GM18526 (cell line): ENCODE measurements at regions not wholly inside any gene's neighbourhood (a gene's known extent, or its start where the extent isn't known, plus 50 kb on each side); places are given as distances from the start of the nearest gene placed in this dataset.

Experiments
- POLR2A ChIP-seq: IDR thresholded peaks from 3 replicates; pipeline ENCODE4 v1.6.1; 2011; ENCODE audit not compliant: insufficient read length; ENCODE audit errors: extremely low read depth

DNA sequence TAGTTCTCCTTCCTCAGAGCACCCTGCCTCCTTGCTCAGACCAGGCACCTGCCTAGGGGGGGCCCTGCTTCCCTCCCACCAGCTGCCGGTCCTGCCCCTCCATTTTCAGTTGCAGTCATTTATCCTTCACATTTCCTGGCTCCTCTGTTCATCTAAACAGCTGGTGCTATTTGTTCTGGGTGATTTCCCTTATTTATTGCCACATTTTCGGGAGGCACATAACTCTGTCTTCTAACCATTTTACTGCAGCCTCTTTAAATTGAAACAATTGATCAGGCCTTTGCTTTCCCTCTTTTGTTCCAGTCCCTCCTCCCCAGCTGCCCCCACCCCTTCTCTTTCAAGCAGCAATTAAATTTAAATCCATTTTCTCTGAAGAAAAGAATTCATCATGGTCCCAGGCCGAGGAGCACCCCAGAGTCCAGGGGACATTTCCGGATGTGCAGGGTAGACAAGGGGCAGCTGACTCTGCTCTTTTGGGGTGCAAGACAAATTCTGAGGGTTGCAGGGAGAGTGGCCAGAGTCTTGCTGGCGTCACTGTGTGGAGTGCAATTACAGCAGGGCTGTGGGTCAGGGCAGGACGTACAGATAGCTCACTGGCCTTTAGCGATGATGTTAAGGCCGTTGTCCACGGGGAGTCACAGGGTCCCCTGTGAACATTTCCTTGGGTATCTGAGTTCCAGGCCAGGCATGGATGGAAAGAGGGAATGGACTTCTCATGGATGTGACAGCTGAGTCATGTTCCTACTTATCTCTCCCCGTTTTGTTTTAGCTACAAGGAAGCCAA, 476.4 kb downstream of the TBC1D22A start:
- no peak for TF ChIP-seq POLR2A

DNA sequence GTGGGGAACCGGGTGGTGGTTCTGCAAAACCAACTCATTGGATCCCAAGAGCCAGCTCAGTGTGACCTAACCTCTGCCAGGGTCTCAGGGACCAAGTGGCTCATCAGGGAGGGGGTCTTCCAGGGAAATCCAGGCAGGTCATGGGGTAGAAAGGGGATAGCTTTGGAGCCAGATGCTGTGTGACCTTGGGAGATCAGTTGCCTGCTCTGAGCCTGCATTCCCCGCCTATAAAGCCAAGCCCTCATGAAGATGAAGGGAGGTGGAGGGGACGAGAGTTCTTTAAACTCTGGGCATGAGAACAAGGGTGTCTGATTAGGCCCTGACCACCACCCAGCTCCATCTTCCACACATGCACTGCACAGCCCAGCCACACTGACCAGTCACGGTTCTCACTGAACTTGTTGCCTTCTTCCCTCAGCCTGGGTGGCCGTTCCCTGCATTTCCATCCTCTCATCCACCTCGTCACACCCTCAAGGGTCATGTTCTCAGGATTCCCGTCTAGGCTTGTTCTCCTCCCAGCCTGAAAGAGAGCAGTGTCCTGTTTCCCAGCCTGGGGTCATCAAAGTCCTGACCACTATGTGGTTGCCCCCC, 475.5 kb downstream of the TBC1D22A start:
- TF ChIP-seq POLR2A = no peak

DNA sequence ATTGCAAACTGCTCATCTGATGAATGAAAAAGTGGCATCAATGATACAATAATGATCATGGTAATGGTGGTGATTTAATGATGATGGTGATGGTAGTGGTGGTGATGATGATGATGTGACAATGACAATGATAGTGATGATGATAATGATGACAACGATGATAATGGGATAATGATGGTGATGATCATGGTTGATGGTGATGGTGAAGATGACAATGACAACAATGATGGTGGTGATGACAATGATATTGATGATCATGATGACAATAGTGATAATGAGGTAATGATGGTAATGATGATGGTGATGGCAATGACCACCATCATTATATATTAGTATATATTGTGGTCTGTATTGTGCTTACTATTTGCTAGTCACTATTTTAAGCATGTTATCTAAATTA, 474.3 kb downstream of the TBC1D22A start:
- TF ChIP-seq POLR2A = no peak

DNA sequence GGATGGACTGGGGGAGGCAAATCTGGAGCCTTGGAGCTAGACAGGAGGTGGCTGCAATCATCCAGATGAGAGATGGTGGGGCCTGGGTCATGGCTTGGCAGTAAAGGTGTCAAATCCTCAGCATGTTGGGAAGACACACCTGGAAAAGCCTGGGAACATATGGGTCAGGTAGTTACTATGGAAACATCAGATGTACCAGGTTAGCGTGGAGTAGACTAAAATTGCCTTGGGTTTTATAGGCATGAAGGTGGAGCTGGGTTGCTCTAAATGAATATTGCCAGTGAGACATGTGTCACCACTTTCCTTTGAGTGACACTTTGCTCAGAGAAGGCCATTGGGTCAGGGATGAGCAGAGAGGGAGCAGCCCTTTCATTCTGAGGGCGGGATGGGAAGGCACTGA, 473.7 kb downstream of the TBC1D22A start:
- no peak for TF ChIP-seq POLR2A

DNA sequence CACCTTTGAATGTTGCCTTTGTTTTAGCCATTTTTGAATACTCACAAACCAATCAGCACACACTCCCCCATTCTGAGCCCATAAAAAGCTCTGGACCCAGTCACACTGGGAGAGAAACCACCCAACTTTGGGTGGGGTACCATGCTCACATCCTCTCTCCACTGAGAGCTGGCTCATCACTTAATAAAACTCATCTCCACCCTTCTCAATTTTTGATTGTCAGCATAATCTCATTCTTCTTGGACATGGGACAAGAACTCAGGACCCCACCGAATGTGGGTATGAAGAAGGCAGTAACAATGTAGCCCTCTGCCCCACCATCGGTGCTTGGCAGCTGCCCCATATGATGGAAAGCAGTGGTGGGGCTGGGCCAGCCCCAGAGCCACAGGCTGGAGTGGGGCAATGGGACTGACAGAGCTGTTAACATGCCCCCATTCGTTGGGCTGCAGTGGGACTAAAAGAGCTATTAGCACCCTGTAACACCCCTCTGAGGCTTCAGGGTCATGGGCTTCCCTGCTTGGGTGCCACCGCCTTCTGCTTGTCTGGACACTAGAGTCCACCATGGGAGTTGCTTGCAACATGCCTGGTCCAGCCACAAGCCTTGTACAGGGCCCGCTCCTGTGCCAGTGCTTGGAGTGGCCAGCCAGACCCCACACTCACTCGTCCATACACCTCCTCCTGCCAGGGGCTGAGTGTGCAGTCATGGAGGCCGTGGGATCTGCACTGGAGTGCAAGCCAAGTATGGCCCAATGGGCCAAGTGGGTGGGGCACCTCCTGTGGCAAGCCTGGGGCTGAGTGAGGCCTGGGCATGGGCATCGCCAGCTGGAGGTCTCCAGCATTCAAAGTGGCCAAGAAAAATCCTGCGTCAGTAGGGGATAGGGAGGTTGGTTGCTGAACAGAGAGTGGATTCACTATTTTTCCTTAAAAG, 471.1 kb downstream of the TBC1D22A start:
- no peak for TF ChIP-seq POLR2A

DNA sequence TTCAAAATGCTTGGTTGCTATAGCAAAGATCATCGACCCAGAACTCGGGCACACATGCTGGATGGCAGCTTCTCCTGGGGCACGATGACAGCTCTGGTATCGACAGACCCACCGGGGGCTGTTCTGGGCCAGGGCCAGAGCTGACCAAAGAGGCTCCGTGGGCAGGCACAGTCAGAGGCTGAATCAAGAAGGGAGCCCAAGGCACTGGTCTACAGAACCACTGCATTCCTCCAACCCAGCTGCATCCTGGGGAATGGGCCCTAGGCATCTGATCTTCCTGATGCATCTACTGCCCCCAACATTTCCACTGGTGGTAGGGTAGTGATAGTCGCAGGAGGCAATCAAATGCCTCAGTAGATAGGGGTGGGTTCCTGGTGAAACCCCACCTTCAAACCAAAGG, 470.3 kb downstream of the TBC1D22A start:
- TF ChIP-seq POLR2A = no peak

DNA sequence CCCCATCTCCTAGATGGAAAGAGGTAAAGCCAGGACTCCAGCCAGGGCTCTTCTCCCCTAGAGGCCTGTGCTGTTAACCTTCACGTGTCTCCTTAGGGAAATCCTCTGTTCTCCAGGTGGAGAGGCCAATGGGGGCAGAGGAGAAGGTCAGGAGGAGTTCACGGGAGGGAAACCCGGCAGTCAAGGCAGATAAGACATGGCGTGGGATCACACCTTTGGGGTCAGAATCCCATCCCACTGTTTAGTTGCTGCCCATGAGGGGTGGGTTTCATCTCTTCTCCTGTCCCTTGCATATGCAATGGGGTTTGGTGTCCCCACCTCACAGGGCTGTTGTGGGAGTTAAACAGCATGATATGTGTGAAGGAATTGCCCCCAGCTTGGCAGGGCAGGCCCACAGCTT, 469.7 kb downstream of the TBC1D22A start:
- no peak for TF ChIP-seq POLR2A

DNA sequence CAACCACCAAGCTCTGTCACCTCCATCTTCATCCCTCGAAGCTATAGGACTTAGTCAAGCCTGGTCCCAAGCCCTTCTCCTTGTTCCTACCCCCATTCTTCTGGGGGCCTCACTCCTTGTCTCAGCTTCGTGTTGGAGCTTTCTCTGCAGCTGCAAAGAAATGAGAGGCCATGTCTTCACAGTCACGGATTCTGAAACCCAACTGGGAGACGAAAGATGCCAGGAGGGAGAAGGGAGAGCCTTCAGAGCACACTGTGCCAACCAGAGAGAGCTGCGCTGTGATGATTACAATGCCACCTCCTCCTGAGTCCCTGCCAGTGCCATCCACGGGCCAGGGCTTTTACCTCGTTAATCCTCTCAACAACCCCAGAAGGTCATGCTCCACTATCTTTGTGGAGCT, 469.3 kb downstream of the TBC1D22A start:
- TF ChIP-seq POLR2A = no peak

DNA sequence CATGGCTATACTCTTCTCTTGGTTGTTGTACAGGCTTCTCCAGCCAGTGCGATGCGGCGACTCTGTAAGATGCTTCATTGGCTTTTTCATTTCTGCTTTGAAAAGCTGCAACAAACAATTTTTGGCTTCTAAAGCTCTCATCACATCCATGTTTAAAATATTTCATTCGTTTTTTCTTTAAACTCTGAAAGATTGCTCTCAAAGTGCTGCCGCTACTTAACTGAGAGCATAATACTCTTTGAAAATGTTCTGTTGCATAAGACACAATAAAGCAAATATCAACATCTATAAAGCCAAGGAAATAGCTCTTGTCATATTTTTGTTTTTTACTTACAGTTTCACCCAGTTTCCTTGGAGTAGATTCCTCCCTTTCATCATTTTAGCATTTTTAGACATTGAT, 468.3 kb downstream of the TBC1D22A start:
- no peak for TF ChIP-seq POLR2A

DNA sequence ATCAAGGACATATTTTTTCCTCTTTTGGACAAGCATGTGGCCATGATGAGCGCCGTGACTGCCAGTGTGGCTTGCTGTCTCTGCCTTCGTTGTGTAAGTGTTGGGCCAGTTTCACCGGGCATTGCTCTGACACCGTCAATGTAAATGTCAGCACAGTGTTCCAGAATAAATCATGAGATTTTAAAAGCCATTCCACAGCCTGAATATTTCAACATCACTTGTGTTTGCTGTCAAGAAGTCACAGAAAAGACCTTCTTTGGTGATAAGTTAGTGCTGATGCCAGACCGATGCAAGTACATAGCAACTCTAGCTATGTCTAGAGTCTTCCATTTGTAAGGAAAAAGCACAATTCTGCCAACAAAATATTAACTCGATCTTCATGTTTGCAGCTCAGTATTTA, 467.8 kb downstream of the TBC1D22A start:
- TF ChIP-seq POLR2A = no peak

DNA sequence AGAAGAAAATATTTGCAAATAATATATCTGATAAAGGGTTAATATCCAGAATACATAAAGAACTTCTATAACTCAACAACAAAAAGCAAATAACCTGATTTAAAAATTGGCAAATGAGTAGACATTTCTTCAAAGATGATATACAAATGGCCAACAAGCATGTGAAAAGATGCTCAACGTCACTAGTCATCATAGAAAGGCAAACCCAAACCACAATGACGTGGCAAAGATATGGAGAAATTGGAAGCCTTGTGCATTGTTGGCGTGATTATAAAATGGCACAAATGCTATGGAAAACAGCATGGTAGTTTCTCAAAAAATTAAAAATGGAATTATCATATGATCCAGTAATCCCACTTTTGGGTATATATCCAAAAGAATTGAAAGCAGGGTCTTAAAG, 466.3 kb downstream of the TBC1D22A start:
- TF ChIP-seq POLR2A = no peak

DNA sequence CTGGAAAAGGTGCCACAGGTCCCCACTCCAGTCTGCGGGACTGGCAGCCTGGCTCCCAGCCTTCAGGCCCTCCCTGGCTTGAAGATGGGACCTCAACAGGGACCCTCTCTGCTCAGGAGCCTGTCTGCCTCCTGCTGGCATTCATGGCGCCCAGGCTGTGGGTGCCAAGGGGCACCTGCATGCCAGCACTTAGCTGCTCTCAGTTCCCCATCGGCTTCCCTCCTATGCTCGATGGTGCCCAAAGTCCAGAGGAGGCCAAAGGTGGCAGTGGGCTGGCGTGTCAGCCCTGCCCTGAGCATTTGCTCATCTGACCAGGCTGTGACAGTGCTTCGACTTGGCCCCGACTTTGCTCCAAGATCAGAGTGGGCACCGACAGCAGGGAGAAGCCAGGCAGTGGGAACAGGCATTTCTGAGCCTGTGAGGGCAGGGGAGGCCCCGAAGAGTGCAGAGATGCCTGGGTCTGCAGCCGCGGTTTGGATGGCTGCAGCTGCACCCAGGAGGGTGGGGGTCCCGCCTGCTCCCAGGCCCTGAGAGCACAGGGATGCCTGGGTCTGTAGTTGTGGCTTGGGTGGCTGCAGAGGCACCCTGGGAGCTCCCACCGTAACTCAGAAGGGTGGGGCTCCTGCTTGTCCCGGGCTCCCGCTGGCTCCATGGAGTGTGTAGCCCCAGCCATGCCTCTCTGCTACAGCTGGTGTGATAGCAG, 463.6 kb downstream of the TBC1D22A start:
- no peak for TF ChIP-seq POLR2A

DNA sequence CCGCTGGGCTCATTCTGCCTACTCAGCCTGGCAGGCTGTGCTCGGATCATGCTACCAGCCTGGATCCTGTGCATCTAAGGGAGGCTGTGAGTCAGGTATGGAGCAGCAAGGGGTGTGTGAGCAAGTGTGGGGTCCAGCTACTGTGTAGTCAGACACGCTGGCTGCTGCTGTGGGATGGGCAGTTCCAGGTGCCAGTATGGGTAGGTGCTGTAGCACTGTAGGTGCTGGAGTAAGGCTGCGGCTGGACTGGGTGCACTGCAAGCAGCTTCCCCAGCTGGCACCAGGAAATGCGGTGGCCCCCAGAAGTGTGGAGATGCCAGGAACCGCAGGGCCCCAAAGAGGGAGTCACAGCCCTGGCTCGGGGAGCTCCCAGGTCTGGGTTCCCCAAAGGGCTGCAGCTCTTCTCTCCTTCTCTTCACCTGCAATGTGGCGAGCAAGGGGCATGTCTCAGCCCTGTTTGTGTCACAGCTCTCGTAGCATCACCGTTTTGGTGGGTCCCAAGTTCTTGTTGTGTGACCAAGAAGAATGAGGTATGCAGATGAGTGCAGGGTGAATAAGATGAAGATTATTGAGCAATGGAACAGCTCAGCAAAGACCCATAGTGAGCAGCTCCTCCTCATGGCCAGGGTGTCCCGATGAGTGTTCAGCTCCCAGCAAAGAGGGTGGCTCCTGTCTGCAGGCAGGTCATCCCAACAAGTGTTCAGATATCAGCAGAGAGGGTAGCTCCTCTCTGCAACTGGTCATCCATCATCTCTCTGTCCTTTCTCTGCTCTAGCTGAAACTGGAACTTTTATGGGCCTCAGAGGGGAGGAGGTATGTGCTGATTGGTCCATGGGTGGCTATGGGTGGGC, 462.9 kb downstream of the TBC1D22A start:
- TF ChIP-seq POLR2A = no peak
